HepG2 (cell line): ENCODE measurements at regions not wholly inside any gene's neighbourhood (a gene's known extent, or its start where the extent isn't known, plus 50 kb on each side); places are given as distances from the start of the nearest gene placed in this dataset.

Experiments used
- BCL6 ChIP-seq: IDR thresholded peaks from 2 replicates; pipeline ENCODE4 v1.6.1; 2016; ENCODE audit warnings: missing genetic modification reagents, missing compliant biosample characterization
- CCAR2 ChIP-seq: fragments of 200-400 bp; formaldehyde crosslinking; optimal IDR thresholded peaks from 2 replicates; pipeline ENCODE3; 2018; ENCODE audit warnings: low read depth, mild to moderate bottlenecking, low read length, moderate library complexity
- HDAC1 ChIP-seq: sonication (generic); formaldehyde crosslinking; IDR thresholded peaks from 2 replicates; pipeline ENCODE4 v1.5.1; 2020; ENCODE audit warnings: mild to moderate bottlenecking, missing genetic modification reagents
- HDAC2 ChIP-seq: sonication (generic); formaldehyde crosslinking; IDR thresholded peaks from 2 replicates; pipeline ENCODE4 v1.4.0; 2020; ENCODE audit warnings: missing genetic modification reagents
- HOXA3 ChIP-seq: sonication (generic); formaldehyde crosslinking; IDR thresholded peaks from 2 replicates; pipeline ENCODE4 v1.5.0; 2020; ENCODE audit warnings: missing genetic modification reagents
- NFE2L1 ChIP-seq: sonication (generic); formaldehyde crosslinking; IDR thresholded peaks from 2 replicates; pipeline ENCODE4 v1.4.0; 2020; ENCODE audit warnings: missing genetic modification reagents, mild to moderate bottlenecking, borderline replicate concordance
- RBM39 ChIP-seq: fragments of 200-400 bp; formaldehyde crosslinking; IDR thresholded peaks from one replicate; pipeline ENCODE4 v1.6.1; 2018; ENCODE audit warnings: antibody characterized with exemption, mild to moderate bottlenecking, low read depth, low read length; ENCODE audit not compliant: poor library complexity, severe bottlenecking
- RXRB ChIP-seq: IDR thresholded peaks from 2 replicates; pipeline ENCODE4 v1.6.1; 2016; ENCODE audit warnings: borderline replicate concordance, missing genetic modification reagents, missing compliant biosample characterization
- SALL1 ChIP-seq: sonication (generic); formaldehyde crosslinking; IDR thresholded peaks from 2 replicates; pipeline ENCODE4 v1.8.0; 2022; ENCODE audit warnings: mild to moderate bottlenecking, missing genetic modification reagents
- SRSF1 ChIP-seq: fragments of 200-400 bp; formaldehyde crosslinking; optimal IDR thresholded peaks from 2 replicates; pipeline ENCODE3; 2017; ENCODE audit warnings: mild to moderate bottlenecking, low read depth, low read length, moderate library complexity
- TGIF2 ChIP-seq: IDR thresholded peaks from 2 replicates; pipeline ENCODE4 v1.6.1; 2016; ENCODE audit warnings: control low read depth, missing compliant biosample characterization
- UBTF ChIP-seq: sonication (generic); formaldehyde crosslinking; IDR thresholded peaks from 2 replicates; pipeline ENCODE4 v1.4.0; 2020; ENCODE audit warnings: mild to moderate bottlenecking, missing genetic modification reagents
- ZKSCAN5 ChIP-seq: sonication (generic); formaldehyde crosslinking; IDR thresholded peaks from 2 replicates; pipeline ENCODE4 v1.5.1; 2020; ENCODE audit warnings: mild to moderate bottlenecking, missing genetic modification reagents
- ZNF230 ChIP-seq: sonication (generic); formaldehyde crosslinking; IDR thresholded peaks from 2 replicates; pipeline ENCODE4 v1.4.0; 2020; ENCODE audit warnings: mild to moderate bottlenecking, missing genetic modification reagents
- ZNF383 ChIP-seq: sonication (generic); formaldehyde crosslinking; IDR thresholded peaks from 2 replicates; pipeline ENCODE4 v1.4.0; 2020; ENCODE audit warnings: missing genetic modification reagents, mild to moderate bottlenecking, borderline replicate concordance
- ZNF777 ChIP-seq: sonication (generic); formaldehyde crosslinking; IDR thresholded peaks from 2 replicates; pipeline ENCODE4 v1.4.0; 2020; ENCODE audit warnings: missing genetic modification reagents
- TF ChIP-seq, protein P1 (sequence below): sonication (generic); formaldehyde crosslinking; IDR thresholded peaks from 2 replicates; pipeline ENCODE4 v1.9.0; 2021; ENCODE audit warnings: mild to moderate bottlenecking, missing genetic modification reagents
- TF ChIP-seq, protein P2 (sequence below): sonication (generic); formaldehyde crosslinking; IDR thresholded peaks from 2 replicates; pipeline ENCODE4 v1.5.0; 2020; ENCODE audit warnings: mild to moderate bottlenecking, missing genetic modification reagents
- TF ChIP-seq, protein P3 (sequence below): sonication (generic); formaldehyde crosslinking; IDR thresholded peaks from 2 replicates; pipeline ENCODE4 v1.5.0; 2020; ENCODE audit warnings: missing genetic modification reagents

DNA sequence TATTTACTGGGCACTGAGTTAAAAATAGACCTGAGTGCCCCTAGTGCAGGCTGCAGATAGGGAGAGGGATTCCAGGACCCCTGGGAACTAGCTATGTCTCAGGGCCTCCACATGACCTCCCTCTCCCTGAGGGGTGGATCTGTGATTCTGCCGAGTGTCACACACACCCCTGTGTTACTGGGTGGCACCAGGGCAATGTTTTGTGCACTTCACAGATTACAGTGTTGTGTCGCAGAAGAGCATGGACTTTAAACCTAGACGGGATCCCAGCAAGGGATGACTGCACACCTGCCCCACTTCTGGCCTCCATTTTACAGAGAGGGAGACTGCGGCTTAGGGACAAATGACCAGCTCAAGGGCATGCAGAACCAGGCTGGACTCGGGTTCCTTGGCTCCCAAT, 65.6 kb downstream of the ZFP36L2 start (continued):
- TF ChIP-seq HOXA3 (CRISPR knock-in tag) (peak; percentile 59), SRSF1 (no peak), SALL1 (0 out of 2 replicates have a peak, but pooled peaks have one; percentile 19), RXRB (CRISPR knock-in tag) (peak; percentile 18; the same call in 1 of the 2 replicates), ZNF230 (CRISPR knock-in tag) (0 out of 2 replicates have a peak, but pooled peaks have one; percentile 3), ZNF777 (CRISPR knock-in tag) (peak; percentile 93), HDAC2 (CRISPR knock-in tag) (peak; percentile 55; the same call in 1 of the 2 replicates), UBTF (CRISPR knock-in tag) (peak; percentile 33; the same call in 1 of the 2 replicates), CCAR2 (no peak), NFE2L1 (no peak), ZKSCAN5 (CRISPR knock-in tag) (no peak), ZNF383 (CRISPR knock-in tag) (peak; percentile 80; the same call in 1 of the 2 replicates), BCL6 (CRISPR knock-in tag) (peak; percentile 36; the same call in 1 of the 2 replicates), RBM39 (no peak), TGIF2 (no peak), HDAC1 (peak; percentile 44; the same call in 1 of the 2 replicates)
- TF ChIP-seq, protein P1, sequence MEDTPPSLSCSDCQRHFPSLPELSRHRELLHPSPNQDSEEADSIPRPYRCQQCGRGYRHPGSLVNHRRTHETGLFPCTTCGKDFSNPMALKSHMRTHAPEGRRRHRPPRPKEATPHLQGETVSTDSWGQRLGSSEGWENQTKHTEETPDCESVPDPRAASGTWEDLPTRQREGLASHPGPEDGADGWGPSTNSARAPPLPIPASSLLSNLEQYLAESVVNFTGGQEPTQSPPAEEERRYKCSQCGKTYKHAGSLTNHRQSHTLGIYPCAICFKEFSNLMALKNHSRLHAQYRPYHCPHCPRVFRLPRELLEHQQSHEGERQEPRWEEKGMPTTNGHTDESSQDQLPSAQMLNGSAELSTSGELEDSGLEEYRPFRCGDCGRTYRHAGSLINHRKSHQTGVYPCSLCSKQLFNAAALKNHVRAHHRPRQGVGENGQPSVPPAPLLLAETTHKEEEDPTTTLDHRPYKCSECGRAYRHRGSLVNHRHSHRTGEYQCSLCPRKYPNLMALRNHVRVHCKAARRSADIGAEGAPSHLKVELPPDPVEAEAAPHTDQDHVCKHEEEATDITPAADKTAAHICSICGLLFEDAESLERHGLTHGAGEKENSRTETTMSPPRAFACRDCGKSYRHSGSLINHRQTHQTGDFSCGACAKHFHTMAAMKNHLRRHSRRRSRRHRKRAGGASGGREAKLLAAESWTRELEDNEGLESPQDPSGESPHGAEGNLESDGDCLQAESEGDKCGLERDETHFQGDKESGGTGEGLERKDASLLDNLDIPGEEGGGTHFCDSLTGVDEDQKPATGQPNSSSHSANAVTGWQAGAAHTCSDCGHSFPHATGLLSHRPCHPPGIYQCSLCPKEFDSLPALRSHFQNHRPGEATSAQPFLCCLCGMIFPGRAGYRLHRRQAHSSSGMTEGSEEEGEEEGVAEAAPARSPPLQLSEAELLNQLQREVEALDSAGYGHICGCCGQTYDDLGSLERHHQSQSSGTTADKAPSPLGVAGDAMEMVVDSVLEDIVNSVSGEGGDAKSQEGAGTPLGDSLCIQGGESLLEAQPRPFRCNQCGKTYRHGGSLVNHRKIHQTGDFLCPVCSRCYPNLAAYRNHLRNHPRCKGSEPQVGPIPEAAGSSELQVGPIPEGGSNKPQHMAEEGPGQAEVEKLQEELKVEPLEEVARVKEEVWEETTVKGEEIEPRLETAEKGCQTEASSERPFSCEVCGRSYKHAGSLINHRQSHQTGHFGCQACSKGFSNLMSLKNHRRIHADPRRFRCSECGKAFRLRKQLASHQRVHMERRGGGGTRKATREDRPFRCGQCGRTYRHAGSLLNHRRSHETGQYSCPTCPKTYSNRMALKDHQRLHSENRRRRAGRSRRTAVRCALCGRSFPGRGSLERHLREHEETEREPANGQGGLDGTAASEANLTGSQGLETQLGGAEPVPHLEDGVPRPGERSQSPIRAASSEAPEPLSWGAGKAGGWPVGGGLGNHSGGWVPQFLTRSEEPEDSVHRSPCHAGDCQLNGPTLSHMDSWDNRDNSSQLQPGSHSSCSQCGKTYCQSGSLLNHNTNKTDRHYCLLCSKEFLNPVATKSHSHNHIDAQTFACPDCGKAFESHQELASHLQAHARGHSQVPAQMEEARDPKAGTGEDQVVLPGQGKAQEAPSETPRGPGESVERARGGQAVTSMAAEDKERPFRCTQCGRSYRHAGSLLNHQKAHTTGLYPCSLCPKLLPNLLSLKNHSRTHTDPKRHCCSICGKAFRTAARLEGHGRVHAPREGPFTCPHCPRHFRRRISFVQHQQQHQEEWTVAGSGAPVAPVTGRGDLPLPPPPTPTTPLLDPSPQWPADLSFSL: peak; percentile 77; the same call in 1 of the 2 replicates
- TF ChIP-seq, protein P2, sequence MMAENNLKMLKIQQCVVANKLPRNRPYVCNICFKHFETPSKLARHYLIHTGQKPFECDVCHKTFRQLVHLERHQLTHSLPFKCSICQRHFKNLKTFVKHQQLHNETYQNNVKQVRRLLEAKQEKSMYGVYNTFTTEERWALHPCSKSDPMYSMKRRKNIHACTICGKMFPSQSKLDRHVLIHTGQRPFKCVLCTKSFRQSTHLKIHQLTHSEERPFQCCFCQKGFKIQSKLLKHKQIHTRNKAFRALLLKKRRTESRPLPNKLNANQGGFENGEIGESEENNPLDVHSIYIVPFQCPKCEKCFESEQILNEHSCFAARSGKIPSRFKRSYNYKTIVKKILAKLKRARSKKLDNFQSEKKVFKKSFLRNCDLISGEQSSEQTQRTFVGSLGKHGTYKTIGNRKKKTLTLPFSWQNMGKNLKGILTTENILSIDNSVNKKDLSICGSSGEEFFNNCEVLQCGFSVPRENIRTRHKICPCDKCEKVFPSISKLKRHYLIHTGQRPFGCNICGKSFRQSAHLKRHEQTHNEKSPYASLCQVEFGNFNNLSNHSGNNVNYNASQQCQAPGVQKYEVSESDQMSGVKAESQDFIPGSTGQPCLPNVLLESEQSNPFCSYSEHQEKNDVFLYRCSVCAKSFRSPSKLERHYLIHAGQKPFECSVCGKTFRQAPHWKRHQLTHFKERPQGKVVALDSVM (CRISPR knock-in tag): peak; percentile 59
- TF ChIP-seq, protein P3, sequence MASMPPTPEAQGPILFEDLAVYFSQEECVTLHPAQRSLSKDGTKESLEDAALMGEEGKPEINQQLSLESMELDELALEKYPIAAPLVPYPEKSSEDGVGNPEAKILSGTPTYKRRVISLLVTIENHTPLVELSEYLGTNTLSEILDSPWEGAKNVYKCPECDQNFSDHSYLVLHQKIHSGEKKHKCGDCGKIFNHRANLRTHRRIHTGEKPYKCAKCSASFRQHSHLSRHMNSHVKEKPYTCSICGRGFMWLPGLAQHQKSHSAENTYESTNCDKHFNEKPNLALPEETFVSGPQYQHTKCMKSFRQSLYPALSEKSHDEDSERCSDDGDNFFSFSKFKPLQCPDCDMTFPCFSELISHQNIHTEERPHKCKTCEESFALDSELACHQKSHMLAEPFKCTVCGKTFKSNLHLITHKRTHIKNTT (CRISPR knock-in tag): no peak
